ENCODE measurements at regions not wholly inside any gene's neighbourhood (a gene's known extent, or its start where the extent isn't known, plus 50 kb on each side); places are given as distances from the start of the nearest gene placed in this dataset.
"Not testable (repeated sequence)": the region's sequence is repeated elsewhere in the genome, so short reads cannot be mapped to it uniquely, and the experiment has no call there.

GRCh38 chr6:88499436-88499835 lies 333.3 kb upstream of the CNR1 start:
- Histone ChIP-seq H3K9ac (ENCODE audit: low read depth, low read length) (no peak overlapping the region), H3K36me3 (ENCODE audit: insufficient read depth, low read length) (no peaks in the 10 kb centered on the region), H3K4me2 (ENCODE audit: low read length) (no peak overlapping the region), H3K4me3 (ENCODE audit: low read length) (no peak overlapping the region), H3K4me1 (ENCODE audit: control insufficient read depth, insufficient read depth, low read length) (no peaks in the 10 kb centered on the region), H3K27me3 (ENCODE audit: control insufficient read depth, insufficient read depth, low read length) (no peaks in the 10 kb centered on the region), H3K9me3 (replicated peaks; ENCODE audit: low read length) (no peaks in the 10 kb centered on the region)

- H3K4me3 ChIP-seq (ENCODE audit: low read length): not testable (repeated sequence)
Observed at GRCh38 chr6:88497403-88497802, 331.3 kb upstream of the CNR1 start.

DNA sequence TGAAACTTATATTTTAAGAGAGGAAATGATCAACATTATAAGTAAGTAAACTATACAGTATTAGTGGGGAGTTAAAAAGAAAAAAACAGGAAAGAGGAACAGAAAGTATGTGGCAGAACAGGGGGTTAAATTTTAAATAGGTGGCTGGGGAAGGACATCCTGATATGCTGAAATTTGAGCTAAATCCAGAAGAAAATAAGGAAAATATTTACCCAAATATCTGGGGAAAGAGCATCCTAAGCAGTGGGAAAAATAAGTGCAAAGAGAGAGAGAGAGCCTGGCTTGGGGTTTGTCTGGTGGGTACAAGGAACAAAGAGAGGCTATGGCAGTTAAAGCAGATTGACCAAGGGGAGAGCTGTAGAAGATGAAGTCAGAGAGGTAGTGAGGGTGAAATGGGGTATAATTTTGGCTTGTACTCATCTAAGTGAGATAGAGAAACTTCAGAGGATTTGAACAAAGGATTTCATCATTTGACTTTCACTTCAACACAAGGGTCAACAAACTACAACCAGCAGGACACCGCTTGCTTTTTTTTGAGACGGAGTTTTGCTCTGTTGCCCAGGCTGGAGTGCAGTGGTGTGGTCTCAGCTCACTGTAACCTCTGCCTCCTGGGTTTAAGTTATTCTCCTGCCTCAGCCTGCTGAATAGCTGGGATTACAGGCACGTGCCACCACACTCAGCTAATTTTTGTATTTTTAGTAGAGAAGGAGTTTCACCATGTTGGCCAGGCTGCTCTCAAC lies 328.4 kb upstream of the CNR1 start:
- Histone ChIP-seq H3K36me3 (ENCODE audit: insufficient read depth, low read length) (no peaks in the 10 kb centered on the region), H3K4me1 (ENCODE audit: control insufficient read depth, insufficient read depth, low read length) (peaks cover 24% of the 10 kb centered on the region), H3K27me3 (ENCODE audit: control insufficient read depth, insufficient read depth, low read length) (no peaks in the 10 kb centered on the region), H3K4me2 (ENCODE audit: low read length) (no peak overlapping the region), H3K9ac (ENCODE audit: low read depth, low read length) (no peak overlapping the region), H3K4me3 (ENCODE audit: low read length) (no peak overlapping the region), H3K9me3 (replicated peaks; ENCODE audit: low read length) (no peaks in the 10 kb centered on the region)

More at GRCh38 chr6:88497403-88497802, 331.3 kb upstream of the CNR1 start:
- H3K27me3 ChIP-seq (ENCODE audit: control insufficient read depth, insufficient read depth, low read length); H3K9me3 ChIP-seq (replicated peaks; ENCODE audit: low read length); H3K4me1 ChIP-seq (ENCODE audit: control insufficient read depth, insufficient read depth, low read length); H3K4me2 ChIP-seq (ENCODE audit: low read length); H3K36me3 ChIP-seq (ENCODE audit: insufficient read depth, low read length); H3K9ac ChIP-seq (ENCODE audit: low read depth, low read length): not testable (repeated sequence)

DNA sequence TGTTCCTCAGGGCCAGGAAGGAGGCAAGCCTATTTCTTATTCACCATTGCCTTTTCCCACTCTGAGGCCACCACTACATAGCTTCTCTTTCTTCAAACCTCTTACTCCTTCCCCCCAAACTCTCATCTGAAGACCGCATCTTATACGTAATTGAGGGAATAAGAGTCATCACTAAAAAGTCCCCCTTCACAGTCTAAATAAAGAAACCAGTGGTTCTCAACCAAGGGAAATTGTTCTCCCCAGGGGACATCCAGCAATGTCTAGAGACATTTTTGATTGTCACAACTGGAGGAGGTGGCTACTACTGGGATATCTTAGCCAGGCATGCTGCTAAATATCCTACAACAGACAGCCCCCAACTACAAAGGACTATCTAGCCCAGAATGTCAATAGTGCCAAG lies 327.6 kb upstream of the CNR1 start:
- Histone ChIP-seq H3K9ac (ENCODE audit: low read depth, low read length) (no peak overlapping the region), H3K27me3 (ENCODE audit: control insufficient read depth, insufficient read depth, low read length) (no peaks in the 10 kb centered on the region), H3K36me3 (ENCODE audit: insufficient read depth, low read length) (no peaks in the 10 kb centered on the region), H3K4me1 (ENCODE audit: control insufficient read depth, insufficient read depth, low read length) (peaks cover 24% of the 10 kb centered on the region), H3K4me3 (ENCODE audit: low read length) (no peak overlapping the region), H3K9me3 (replicated peaks; ENCODE audit: low read length) (no peaks in the 10 kb centered on the region), H3K4me2 (ENCODE audit: low read length) (no peak overlapping the region)

GRCh38 chr6:88492824-88493223 lies 326.7 kb upstream of the CNR1 start:
- no peak overlapping the region for H3K4me3 ChIP-seq (ENCODE audit: low read length)
- H3K9me3 ChIP-seq (replicated peaks; ENCODE audit: low read length): no peaks in the 10 kb centered on the region
- H3K4me1 ChIP-seq (ENCODE audit: control insufficient read depth, insufficient read depth, low read length): peaks cover 24% of the 10 kb centered on the region
- H3K4me2 ChIP-seq (ENCODE audit: low read length): no peak overlapping the region
- no peak overlapping the region for H3K9ac ChIP-seq (ENCODE audit: low read depth, low read length)
- no peaks in the 10 kb centered on the region for H3K36me3 ChIP-seq (ENCODE audit: insufficient read depth, low read length)
- H3K27me3 ChIP-seq (ENCODE audit: control insufficient read depth, insufficient read depth, low read length): no peaks in the 10 kb centered on the region

DNA sequence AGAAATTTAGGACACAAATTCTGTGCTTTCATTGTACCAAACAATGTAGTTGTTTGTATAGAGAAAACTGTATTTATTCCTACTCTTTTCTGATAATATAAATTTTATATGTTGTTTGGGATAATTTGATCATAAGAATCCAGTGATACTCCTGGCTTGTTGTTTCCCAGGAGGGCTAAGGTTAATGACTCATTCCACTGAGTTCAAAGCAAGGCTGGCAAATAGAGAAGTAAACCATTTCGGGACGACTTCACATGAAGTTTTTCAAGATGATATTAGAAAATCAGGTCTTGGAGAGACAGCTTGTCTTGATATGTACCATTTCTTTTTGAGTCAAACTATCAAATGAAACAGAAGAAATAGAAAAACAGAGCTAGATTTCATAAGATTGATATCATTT lies 326.1 kb upstream of the CNR1 start:
- Histone ChIP-seq H3K9me3 (replicated peaks; ENCODE audit: low read length) (no peaks in the 10 kb centered on the region), H3K27me3 (ENCODE audit: control insufficient read depth, insufficient read depth, low read length) (no peaks in the 10 kb centered on the region), H3K36me3 (ENCODE audit: insufficient read depth, low read length) (no peaks in the 10 kb centered on the region), H3K4me1 (ENCODE audit: control insufficient read depth, insufficient read depth, low read length) (peaks cover 24% of the 10 kb centered on the region), H3K4me3 (ENCODE audit: low read length) (no peak overlapping the region), H3K4me2 (ENCODE audit: low read length) (no peak overlapping the region), H3K9ac (ENCODE audit: low read depth, low read length) (no peak overlapping the region)

- no peak overlapping the region for H3K4me2 ChIP-seq (ENCODE audit: low read length)
- no peak overlapping the region for H3K9ac ChIP-seq (ENCODE audit: low read depth, low read length)
Observed at GRCh38 chr6:88491266-88491880, 325.2 kb upstream of the CNR1 start.

GRCh38 chr6:88490908-88491264 lies 324.7 kb upstream of the CNR1 start:
- Histone ChIP-seq H3K4me1 (ENCODE audit: control insufficient read depth, insufficient read depth, low read length) (peaks cover 24% of the 10 kb centered on the region), H3K9ac (ENCODE audit: low read depth, low read length) (no peak overlapping the region), H3K27me3 (ENCODE audit: control insufficient read depth, insufficient read depth, low read length) (no peaks in the 10 kb centered on the region), H3K9me3 (replicated peaks; ENCODE audit: low read length) (no peaks in the 10 kb centered on the region), H3K4me2 (ENCODE audit: low read length) (peak overlapping the region; percentile 46), H3K4me3 (ENCODE audit: low read length) (no peak overlapping the region), H3K36me3 (ENCODE audit: insufficient read depth, low read length) (no peaks in the 10 kb centered on the region)

More at GRCh38 chr6:88491266-88491880, 325.2 kb upstream of the CNR1 start:
- H3K9me3 ChIP-seq (replicated peaks; ENCODE audit: low read length): no peaks in the 10 kb centered on the region
- H3K4me3 ChIP-seq (ENCODE audit: low read length): no peak overlapping the region
- no peaks in the 10 kb centered on the region for H3K27me3 ChIP-seq (ENCODE audit: control insufficient read depth, insufficient read depth, low read length)
- H3K36me3 ChIP-seq (ENCODE audit: insufficient read depth, low read length): no peaks in the 10 kb centered on the region
- peaks cover 24% of the 10 kb centered on the region for H3K4me1 ChIP-seq (ENCODE audit: control insufficient read depth, insufficient read depth, low read length)

DNA sequence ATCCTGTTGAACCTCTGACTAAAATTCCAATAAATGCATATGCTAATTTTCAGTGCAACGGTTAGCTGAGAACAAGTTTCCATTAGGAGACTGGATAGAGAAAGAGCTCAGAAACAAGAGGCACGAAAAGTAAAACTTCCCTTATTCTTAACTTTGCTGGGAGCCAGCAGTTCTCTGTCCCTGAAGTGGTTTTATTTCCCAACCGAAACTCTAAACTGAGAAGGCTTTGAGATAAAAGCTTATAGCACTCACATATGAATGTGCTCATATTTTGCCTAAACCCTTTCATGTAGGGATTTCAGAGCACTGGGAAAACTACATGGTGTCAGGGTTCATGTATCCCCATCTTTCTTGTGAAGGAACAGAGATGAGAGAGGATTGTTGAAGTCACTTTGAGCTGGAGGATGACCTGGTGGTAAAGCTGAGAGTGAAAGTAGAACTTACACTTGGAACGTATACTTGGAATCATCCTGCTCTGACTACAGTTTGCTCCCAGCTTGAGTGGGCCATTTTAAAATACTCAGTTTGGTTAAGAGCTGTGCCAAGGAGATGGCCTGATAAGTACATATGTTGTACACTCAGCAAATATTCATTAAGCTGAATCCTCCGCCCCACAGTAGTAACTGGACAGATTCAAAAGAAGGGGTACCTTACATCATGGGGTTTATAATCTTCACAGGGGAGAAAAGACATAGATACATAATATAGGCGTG lies 324.2 kb upstream of the CNR1 start:
- peak overlapping the region; percentile 46 for H3K4me2 ChIP-seq (ENCODE audit: low read length)
- H3K27me3 ChIP-seq (ENCODE audit: control insufficient read depth, insufficient read depth, low read length): no peaks in the 10 kb centered on the region
- H3K4me3 ChIP-seq (ENCODE audit: low read length): peak overlapping the region; percentile 9
- H3K4me1 ChIP-seq (ENCODE audit: control insufficient read depth, insufficient read depth, low read length): peaks cover 24% of the 10 kb centered on the region
- H3K36me3 ChIP-seq (ENCODE audit: insufficient read depth, low read length): no peaks in the 10 kb centered on the region
- no peak overlapping the region for H3K9ac ChIP-seq (ENCODE audit: low read depth, low read length)
- no peaks in the 10 kb centered on the region for H3K9me3 ChIP-seq (replicated peaks; ENCODE audit: low read length)

GRCh38 chr6:88483424-88483823 lies 317.3 kb upstream of the CNR1 start:
- Histone ChIP-seq H3K36me3 (ENCODE audit: insufficient read depth, low read length) (no peaks in the 10 kb centered on the region), H3K27me3 (ENCODE audit: control insufficient read depth, insufficient read depth, low read length) (no peaks in the 10 kb centered on the region), H3K4me2 (ENCODE audit: low read length) (no peak overlapping the region), H3K9me3 (replicated peaks; ENCODE audit: low read length) (no peaks in the 10 kb centered on the region), H3K9ac (ENCODE audit: low read depth, low read length) (no peak overlapping the region), H3K4me3 (ENCODE audit: low read length) (no peak overlapping the region), H3K4me1 (ENCODE audit: control insufficient read depth, insufficient read depth, low read length) (no peaks in the 10 kb centered on the region)

DNA sequence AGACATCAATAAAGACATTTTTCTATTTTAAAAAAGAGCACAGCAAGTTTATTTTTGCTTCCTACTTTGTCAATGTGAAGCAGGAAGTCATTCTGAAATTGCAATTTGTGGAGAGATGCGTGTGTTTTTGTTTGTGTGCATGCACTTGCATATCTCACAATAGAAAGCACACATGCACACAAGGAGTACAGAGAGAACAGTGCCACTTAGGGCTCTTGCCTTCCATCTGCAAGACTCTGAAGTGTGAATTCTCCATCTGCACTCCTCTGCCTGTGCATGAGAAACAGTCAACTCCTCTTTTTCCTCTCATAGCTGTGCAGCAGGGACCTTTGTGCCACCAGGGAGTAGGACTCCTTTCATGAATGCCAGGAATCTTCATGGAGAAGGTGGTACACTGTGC lies 316.3 kb upstream of the CNR1 start:
- H3K4me1 ChIP-seq (ENCODE audit: control insufficient read depth, insufficient read depth, low read length): no peaks in the 10 kb centered on the region
- no peaks in the 10 kb centered on the region for H3K27me3 ChIP-seq (ENCODE audit: control insufficient read depth, insufficient read depth, low read length)
- H3K4me3 ChIP-seq (ENCODE audit: low read length): no peak overlapping the region
- no peaks in the 10 kb centered on the region for H3K36me3 ChIP-seq (ENCODE audit: insufficient read depth, low read length)
- no peaks in the 10 kb centered on the region for H3K9me3 ChIP-seq (replicated peaks; ENCODE audit: low read length)
- no peak overlapping the region for H3K4me2 ChIP-seq (ENCODE audit: low read length)
- H3K9ac ChIP-seq (ENCODE audit: low read depth, low read length): no peak overlapping the region
